OCI-LY7 (cell line): ENCODE measurements at regions not wholly inside any gene's neighbourhood (a gene's known extent, or its start where the extent isn't known, plus 50 kb on each side); places are given as distances from the start of the nearest gene placed in this dataset.

Experiments used
- BruUV-seq: library from RNA; stranded (reverse); fragments of 400-500 nt; replicated peaks from 2 replicates; lab custom pipeline; 2021; lab: Mats Ljungman, UMichigan
- CTCF ChIA-PET: fragments of 300-600 bp; sonication (Branson Sonifier 250); formaldehyde crosslinking; loops from one replicate; lab custom pipeline; 2022; ENCODE audit warnings: antibody characterized with exemption; ENCODE audit not compliant: unreplicated experiment; lab: Charles Lee
- POLR2A ChIA-PET: fragments of 300-600 bp; sonication (Branson Sonifier 250); formaldehyde crosslinking; loops from one replicate; lab custom pipeline; 2022; ENCODE audit warnings: antibody characterized with exemption; lab: Charles Lee
- DNase-seq: peaks from one replicate; pipeline ENCODE4 v3.0.0-alpha.2; 2015; ENCODE audit warnings: low spot score
- H2AFZ ChIP-seq: fragments of 200-600 bp; sonication (generic), shearing (Covaris generic); 2 replicates; pipeline ENCODE4 v1.6.1; 2014; ENCODE audit warnings: mild to moderate bottlenecking, antibody characterized with exemption, low read length, moderate library complexity
- H3K27ac ChIP-seq: fragments of 200-600 bp; sonication (generic); 2 replicates; pipeline ENCODE4 v1.5.1; 2014; ENCODE audit warnings: mixed run types, low read depth, mild to moderate bottlenecking, moderate library complexity, low read length, inconsistent platforms; ENCODE audit not compliant: poor library complexity, severe bottlenecking
- H3K36me3 ChIP-seq: fragments of 200-600 bp; sonication (generic); 2 replicates; pipeline ENCODE4 v1.6.1; 2014; ENCODE audit warnings: mild to moderate bottlenecking, antibody characterized with exemption, low read length, moderate library complexity, mixed read lengths; ENCODE audit not compliant: insufficient read depth
- H3K4me1 ChIP-seq: fragments of 200-600 bp; sonication (generic); 2 replicates; pipeline ENCODE4 v1.5.1; 2014; ENCODE audit warnings: mild to moderate bottlenecking, low read length; ENCODE audit not compliant: insufficient read depth, poor library complexity, severe bottlenecking
- H3K4me2 ChIP-seq: fragments of 200-600 bp; sonication (generic); 2 replicates; pipeline ENCODE4 v1.6.1; 2014; ENCODE audit warnings: mild to moderate bottlenecking, low read length
- H3K4me3 ChIP-seq: fragments of 200-600 bp; sonication (generic); 2 replicates; pipeline ENCODE4 v1.5.1; 2014; ENCODE audit warnings: mild to moderate bottlenecking, low read depth, low read length; ENCODE audit not compliant: poor library complexity, severe bottlenecking
- H3K79me2 ChIP-seq: fragments of 200-600 bp; sonication (generic); 2 replicates; pipeline ENCODE4 v1.6.1; 2016; ENCODE audit warnings: low read depth, mild to moderate bottlenecking, low read length, moderate library complexity, mixed read lengths; ENCODE audit not compliant: insufficient read depth
- H3K9me2 ChIP-seq: fragments of 200-600 bp; sonication (generic); 2 replicates; pipeline ENCODE4 v1.6.1; 2016; ENCODE audit warnings: mild to moderate bottlenecking, low read length, mixed read lengths; ENCODE audit not compliant: insufficient read depth
- H3K9me3 ChIP-seq: fragments of 200-600 bp; sonication (generic); 2 replicates; pipeline ENCODE4 v1.6.1; 2014; ENCODE audit warnings: mild to moderate bottlenecking, mixed run types, low read length, mixed read lengths
- H4K20me1 ChIP-seq: fragments of 200-600 bp; sonication (generic); 2 replicates; pipeline ENCODE4 v1.6.1; 2014; ENCODE audit warnings: mild to moderate bottlenecking, antibody characterized with exemption, low read length, moderate library complexity, mixed read lengths; ENCODE audit not compliant: insufficient read depth
- CTCF ChIP-seq: fragments of 200-600 bp; sonication (generic); conservative IDR thresholded peaks from 2 replicates; pipeline ENCODE4 v1.5.1; 2014; ENCODE audit warnings: mild to moderate bottlenecking, antibody characterized with exemption, low read length, moderate library complexity, mixed read lengths
- EZH2phosphoT487 ChIP-seq: fragments of 200-600 bp; sonication (generic); IDR thresholded peaks from 2 replicates; pipeline ENCODE4 v1.6.1; 2018; ENCODE audit warnings: low read depth, borderline replicate concordance, mild to moderate bottlenecking, mixed run types, antibody characterized with exemption, low read length, moderate library complexity, mixed read lengths
- intact Hi-C: fragments of 100-400 bp; cut with micrococcal nuclease; formaldehyde crosslinking; loops from one replicate; pipeline ENCODE4 v1.10.0; 2022; ENCODE audit not compliant: unreplicated experiment

GRCh38 chr12:87283111-87283510 lies 746.1 kb downstream of the C12orf50 start:
- Histone ChIP-seq H3K4me3 (no peak overlapping the region), H4K20me1 (no peaks in the 10 kb centered on the region), H3K27ac (no peak overlapping the region), H3K9me3 (no peaks in the 10 kb centered on the region), H3K36me3 (no peaks in the 10 kb centered on the region), H3K9me2 (no peaks in the 10 kb centered on the region; the same call in 1 of the 2 replicates), H3K4me1 (peaks cover 9% of the 10 kb centered on the region), H2AFZ (no peak overlapping the region), H3K79me2 (no peaks in the 10 kb centered on the region), H3K4me2 (no peak overlapping the region)
- TF ChIP-seq CTCF: no peak
- no peak for TF ChIP-seq EZH2phosphoT487
- intact Hi-C loops: no loop called here
- ChIA-PET CTCF (no interaction called here), POLR2A (interaction anchor here (0.7 kb wide), 2 partner anchors 41 to 846 kb away, joined by 3 read pairs; no protein-coding TSS in a partner anchor)
- no peak for DNase-seq
- no TSS peak for BruUV-seq

- TF ChIP-seq CTCF (no peak), EZH2phosphoT487 (no peak)
- DNase-seq: no peak
- no peak overlapping the region for H3K4me3 ChIP-seq
- peaks cover 9% of the 10 kb centered on the region for H3K4me1 ChIP-seq
- POLR2A ChIA-PET: no interaction called here
- no peaks in the 10 kb centered on the region; the same call in 1 of the 2 replicates for H3K9me2 ChIP-seq
- H3K9me3 ChIP-seq: no peaks in the 10 kb centered on the region
- H3K4me2 ChIP-seq: peak overlapping the region; percentile 38; the same call in 1 of the 2 replicates
- no peaks in the 10 kb centered on the region; the same call in 1 of the 2 replicates for H4K20me1 ChIP-seq
- no peaks in the 10 kb centered on the region for H3K36me3 ChIP-seq
- no peaks in the 10 kb centered on the region for H3K79me2 ChIP-seq
- no peak overlapping the region for H3K27ac ChIP-seq
- no TSS peak for BruUV-seq
- no peak overlapping the region for H2AFZ ChIP-seq
- intact Hi-C loops: no loop called here
- CTCF ChIA-PET: no interaction called here
These were observed 748.3 kb downstream of the C12orf50 start for GRCh38 chr12:87280893-87281292.

GRCh38 chr12:87280356-87280755 lies 748.8 kb downstream of the C12orf50 start:
- Histone ChIP-seq H3K27ac (no peak overlapping the region), H3K4me2 (peak overlapping the region; percentile 38), H3K79me2 (no peaks in the 10 kb centered on the region), H3K4me1 (peaks cover 9% of the 10 kb centered on the region), H2AFZ (no peak overlapping the region), H3K36me3 (no peaks in the 10 kb centered on the region), H4K20me1 (no peaks in the 10 kb centered on the region; the same call in 1 of the 2 replicates), H3K9me2 (no peaks in the 10 kb centered on the region; the same call in 1 of the 2 replicates), H3K9me3 (no peaks in the 10 kb centered on the region), H3K4me3 (no peak overlapping the region)
- CTCF ChIA-PET: no interaction called here
- TF ChIP-seq CTCF (no peak), EZH2phosphoT487 (no peak)
- no TSS peak for BruUV-seq
- POLR2A ChIA-PET: no interaction called here
- DNase-seq: peak; percentile 53
- intact Hi-C loops: no loop called here
